ENCODE measurements at regions not wholly inside any gene's neighbourhood (a gene's known extent, or its start where the extent isn't known, plus 50 kb on each side); places are given as distances from the start of the nearest gene placed in this dataset.
"Not testable (repeated sequence)": the region's sequence is repeated elsewhere in the genome, so short reads cannot be mapped to it uniquely, and the experiment has no call there.

DNA sequence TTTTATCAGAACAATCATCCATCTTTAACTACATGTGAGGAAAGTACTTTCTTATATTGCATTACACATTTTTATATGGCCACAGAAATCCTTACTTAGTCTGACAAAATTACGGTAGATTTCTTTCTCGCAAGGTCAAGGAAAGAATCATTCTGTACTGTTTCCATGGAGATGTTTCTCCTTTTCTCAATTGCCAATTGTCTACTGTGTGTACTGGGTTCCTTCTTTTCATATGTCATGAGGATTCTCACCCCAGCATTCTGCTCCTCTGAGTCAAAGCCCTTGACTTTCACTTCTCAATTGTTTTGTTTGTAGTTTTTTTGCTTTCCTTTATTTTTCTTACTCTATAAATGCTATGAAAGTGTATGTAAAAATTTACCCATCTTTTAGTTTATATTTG lies 99.3 kb upstream of the AGAP9 start:
- DNase-seq = not testable (repeated sequence)

DNA sequence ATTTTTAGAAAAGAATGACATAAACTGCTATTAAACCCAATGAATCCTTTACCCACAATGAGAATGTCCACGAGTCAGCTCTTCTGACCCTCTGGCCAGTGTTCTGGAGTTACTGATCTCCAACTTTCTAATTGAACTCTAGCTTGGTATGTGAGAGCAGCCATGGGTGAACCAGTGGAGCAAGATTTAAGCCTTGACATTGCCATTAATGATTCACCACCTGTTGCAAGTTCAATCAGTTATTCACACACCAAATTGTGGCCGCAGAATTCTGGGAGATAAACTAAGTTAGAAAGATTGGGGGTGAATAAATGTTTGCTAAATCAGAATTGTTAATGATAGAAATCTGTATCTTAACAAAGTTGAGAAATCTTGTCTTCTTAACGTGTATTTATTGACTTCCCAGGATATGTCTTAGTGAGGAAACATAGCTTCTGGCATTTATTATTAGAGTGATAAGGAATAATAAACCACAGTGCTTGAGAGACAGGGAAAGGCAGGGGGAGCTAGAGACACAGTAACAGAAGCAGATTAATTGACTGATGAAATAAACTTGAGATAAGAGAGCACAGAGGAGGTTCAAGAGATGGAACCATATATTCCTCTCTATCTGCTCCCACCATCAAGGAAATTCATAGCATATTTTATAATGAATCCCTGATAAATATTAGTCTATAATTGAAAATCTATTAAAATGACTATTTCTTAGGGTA lies 96.0 kb upstream of the AGAP9 start:
- not testable (repeated sequence) for DNase-seq

DNA sequence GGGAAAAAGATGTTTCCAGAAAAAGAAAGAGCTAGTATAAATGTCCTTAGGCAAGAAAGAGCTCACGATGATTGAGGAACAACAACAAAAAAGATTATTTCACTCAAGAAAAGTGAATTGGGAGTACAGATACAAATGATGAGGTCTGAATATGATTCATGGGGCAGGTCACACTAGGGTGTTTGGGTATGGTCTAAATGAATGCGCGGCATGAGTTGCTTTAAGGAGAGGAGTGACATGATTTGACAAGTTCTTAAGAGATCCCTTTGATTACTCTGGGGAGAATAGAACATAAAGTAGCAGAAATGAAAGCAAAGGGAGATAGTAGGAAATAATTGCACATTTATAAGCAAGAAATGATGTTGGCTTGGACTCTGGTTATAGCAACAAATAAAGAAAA lies 85.9 kb upstream of the AGAP9 start:
- DNase-seq = not testable (repeated sequence)

DNA sequence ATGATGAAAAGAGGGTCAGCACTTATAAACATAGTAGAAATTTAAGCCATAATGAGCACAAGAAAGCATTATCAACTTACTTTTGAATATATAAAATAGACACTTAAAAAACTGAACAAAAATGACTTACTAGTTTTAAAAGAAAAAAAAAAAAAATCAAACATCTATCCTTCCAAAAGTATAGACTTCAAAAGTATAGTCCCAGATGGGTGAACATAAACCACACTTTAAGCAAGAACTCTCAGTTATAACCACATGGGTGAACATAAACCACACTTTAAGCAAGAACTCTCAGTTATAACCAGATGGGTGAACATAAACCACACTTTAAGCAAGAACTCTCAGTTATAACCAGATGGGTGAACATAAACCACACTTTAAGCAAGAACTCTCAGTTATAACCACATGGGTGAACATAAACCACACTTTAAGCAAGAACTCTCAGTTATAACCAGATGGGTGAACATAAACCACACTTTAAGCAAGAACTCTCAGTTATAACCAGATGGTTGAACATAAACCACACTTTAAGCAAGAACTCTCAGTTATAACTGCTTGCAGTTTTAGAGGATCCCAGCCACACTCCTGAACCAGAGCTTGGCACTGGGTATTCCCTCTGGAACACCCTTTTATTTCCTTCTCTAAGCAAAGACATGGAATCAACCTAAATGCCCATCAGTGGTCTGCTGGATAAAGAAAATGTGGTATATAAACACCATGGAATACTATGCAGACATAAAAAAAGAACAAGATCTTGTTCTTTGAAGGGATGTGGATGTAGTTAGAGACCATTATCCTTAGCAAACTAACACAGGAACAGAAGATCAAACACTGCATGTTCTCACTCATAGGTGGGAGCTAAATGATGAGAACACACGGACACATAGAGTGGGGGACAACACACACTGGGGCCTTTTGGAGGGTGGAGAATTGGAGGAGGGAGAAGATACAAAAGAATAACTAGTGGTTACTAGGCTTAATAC lies 82.6 kb upstream of the AGAP9 start:
- DNase-seq = not testable (repeated sequence)

DNA sequence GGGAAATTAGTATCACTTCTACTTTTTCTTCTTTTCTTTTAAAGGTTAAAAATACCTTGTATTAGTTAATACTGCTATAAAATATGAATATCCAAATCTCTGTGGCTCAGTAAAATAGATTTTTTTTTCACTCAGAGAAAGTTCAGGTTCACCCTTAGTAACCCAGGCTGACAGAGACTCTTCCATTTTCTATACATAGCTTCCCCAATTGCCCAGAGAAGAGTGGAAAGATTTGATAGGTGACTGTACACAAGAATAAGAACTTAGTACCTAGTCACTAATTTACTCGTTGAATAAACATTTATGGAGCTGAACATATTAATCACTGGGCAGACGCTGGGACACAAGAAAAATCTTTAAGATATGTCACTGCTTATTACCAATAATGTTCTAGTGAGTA lies 77.2 kb upstream of the AGAP9 start:
- DNase-seq = not testable (repeated sequence)

DNA sequence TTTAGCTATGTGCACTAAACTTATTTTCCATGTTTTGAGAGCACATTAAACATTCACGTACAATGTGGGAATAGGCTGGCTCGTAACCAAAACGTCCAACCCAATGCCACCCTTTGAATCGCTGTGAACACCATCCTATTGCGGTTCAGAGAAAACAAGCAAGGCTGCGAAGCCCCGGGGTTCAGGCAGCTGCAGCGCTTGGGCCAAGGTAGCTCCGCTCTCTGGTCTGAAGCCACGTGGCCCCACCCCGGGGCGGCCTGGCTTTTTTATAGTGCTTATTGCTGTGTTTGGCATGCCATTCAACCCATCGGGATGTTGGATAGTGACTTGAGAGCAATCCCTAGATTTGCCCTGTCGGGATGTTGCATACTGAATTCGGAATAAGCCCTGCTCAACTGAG lies 76.7 kb upstream of the AGAP9 start:
- DNase-seq = not testable (repeated sequence)

DNA sequence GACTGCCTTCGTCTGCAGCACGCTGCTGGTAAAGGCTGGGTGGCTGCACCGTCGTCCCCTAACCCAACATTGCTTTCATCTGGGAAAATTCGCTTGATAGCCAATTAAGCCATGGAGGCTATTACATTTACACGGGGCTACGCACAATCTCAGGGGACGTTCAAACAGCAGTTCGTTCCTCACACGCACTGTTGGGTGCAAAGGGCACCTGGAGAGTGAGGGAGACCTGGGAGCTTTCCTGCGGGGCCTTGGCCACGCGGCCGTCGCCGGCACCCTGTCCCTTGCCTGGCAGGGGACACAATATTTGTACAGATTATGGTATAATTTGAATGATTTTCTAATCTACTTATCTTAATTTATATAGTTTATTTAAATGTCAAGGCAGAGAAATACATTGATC lies 76.2 kb upstream of the AGAP9 start:
- DNase-seq = not testable (repeated sequence)

DNA sequence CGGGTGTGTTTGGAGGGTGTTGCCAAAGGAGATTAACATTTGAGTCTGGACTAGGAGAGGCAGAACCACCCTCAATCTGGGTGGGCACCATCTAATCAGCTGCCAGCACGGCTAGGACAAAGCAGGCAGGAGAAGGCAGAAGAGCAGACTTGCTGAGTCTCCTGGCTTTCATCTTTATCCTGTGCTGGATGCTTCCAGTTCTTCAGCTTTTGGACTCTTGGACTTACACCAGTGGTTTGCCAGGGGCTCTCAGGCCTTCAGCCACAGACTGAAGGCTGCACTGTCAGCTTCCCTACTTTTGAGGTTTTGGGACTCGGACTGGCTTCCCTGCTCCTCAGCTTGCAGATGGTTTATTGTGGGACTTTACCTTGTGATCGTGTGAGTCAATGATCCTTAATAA lies 70.4 kb upstream of the AGAP9 start:
- DNase-seq = not testable (repeated sequence)

DNA sequence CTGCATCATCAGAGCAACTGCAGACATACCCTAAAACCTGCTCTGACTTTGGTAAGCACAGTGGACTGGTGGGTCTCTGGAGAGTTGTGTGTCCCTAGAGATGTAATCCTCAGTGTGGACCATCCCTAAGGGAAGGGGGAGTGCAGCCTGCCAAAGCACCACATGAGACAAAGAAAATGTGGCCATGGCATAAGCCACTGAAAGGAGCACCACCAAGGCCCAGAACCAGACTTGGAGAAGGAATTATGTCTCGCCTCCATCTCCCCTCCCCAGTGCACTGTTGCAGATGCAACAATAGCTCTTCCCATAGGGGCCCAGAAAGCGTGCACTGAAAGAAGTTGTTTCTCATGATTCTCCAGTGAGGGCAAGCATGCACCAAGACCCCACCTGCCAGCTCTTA lies 69.7 kb upstream of the AGAP9 start:
- not testable (repeated sequence) for DNase-seq

DNA sequence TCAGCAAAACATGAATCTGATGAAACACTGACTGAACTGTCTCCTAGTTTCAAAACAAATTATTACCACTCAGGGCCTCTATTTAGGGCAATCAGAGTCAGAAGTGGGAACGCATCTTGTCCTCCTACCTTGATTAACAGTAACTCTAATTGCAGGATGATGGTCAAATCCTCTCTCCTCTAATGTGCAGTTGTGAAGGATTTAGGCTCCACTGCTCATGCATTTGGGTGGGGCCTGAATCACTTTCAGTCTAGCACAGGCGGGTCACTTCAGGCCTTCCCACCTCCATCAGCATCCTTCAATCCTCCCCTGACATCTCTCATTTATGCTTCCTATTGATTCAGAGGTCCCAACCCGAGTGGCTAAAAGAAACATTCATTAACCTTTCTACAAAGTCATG lies 67.5 kb upstream of the AGAP9 start:
- not testable (repeated sequence) for DNase-seq

DNA sequence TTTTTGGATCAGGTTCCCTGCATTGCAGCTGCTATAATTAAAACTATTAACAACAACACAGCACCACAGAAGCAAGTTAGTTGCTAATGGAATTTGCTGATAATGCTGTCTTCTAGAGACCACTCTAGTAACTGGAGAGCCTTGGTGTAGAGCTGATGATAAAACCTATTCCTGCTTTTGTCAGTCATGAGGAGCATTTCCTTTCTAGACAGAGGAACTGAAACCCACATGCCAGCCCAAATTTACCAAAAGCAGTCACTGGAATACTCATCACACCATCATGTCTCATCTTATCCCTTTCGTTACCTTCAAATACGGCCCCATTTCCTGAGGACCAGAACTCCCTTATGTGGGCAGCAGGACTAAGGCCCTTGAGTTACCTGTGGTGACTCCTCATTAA lies 67.1 kb upstream of the AGAP9 start:
- DNase-seq = not testable (repeated sequence)

DNA sequence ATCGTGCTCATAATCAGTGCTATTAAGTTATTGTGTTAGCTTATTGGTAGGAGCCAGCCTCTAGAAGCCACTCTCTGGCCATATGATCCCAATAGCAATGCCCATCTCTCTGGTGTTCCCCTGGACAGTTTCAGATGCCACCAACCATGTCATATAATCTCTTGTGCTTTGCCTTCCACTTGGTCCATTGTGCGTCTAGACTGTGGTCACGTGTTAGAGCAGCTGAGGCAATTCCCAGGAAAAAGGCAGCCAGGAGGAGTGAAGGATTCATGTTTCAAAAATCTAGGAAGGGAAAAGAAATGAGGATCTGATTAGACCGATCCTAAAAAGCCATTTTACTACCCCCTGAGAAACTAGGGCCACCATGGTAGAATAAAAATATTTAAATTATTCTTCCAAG lies 58.6 kb upstream of the AGAP9 start:
- not testable (repeated sequence) for DNase-seq

DNA sequence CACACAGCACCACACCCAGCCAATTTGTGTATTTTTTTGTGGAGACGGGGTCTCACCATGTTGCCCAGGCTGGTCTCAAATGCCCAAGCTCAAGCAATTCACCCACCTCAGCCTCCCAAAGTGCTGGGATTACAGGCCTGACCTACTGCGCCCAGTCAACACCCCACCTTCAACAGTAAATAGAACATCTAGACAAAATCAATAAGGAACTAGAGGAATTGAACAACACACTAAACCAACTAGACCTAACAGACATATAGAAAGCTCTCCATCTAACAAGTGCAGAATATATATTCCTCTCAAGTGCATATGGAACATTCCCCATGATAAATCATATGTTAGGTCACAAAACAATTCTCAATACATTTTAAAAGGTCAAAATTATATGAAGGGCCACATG lies 56.6 kb upstream of the AGAP9 start:
- not testable (repeated sequence) for DNase-seq

DNA sequence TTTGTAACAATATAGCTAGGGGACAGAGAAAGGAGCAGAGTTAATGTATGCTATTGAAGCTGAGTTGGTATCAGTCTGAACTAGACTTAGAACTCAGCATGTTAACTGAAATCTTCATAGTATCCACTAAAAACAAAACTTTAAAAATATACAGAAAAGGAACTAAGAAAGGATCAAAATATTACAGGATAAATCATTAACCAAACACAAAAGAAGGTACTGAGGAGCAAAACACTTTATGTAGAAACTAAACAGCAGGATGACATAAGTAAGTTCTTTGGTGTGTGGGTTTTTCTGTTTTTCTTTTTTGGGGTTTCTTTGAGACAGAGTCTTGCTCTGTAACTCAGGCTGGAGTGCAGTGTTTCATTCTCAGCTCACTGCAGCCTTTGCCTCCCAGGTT lies 55.1 kb upstream of the AGAP9 start:
- not testable (repeated sequence) for DNase-seq

Data from activated CD8-positive, alpha-beta memory T cell treated with anti-CD3 and anti-CD28 coated beads, Interleukin-2, amount 50 U/mL, for 4 hours (primary cell).